Nephron (organoid): ENCODE measurements at regions not wholly inside any gene's neighbourhood (a gene's known extent, or its start where the extent isn't known, plus 50 kb on each side); places are given as distances from the start of the nearest gene placed in this dataset.

Experiments used
- H3K27ac Mint-ChIP-seq, 3 experiments: 2 replicates each; pipeline ENCODE4 v1.8.0; 2020; ENCODE audit warnings: mixed read lengths in 3 of 3, mild to moderate bottlenecking in 2 of 3, moderate library complexity in 1 of 3
- H3K27me3 Mint-ChIP-seq: 2 replicates; pipeline ENCODE4 v1.8.0; 2021; ENCODE audit warnings: low read depth, mild to moderate bottlenecking, moderate library complexity, mixed read lengths
- H3K36me3 Mint-ChIP-seq: 2 replicates; pipeline ENCODE4 v1.8.0; 2020; ENCODE audit warnings: low read depth, mixed read lengths
- H3K4me1 Mint-ChIP-seq: 2 replicates; pipeline ENCODE4 v1.8.0; 2020; ENCODE audit warnings: mixed read lengths
- H3K4me3 Mint-ChIP-seq, 3 experiments: 2 replicates each; pipeline ENCODE4 v1.8.0; 2020; ENCODE audit warnings: mild to moderate bottlenecking in 3 of 3, mixed read lengths in 3 of 3, moderate library complexity in 2 of 3
- H3K9me3 Mint-ChIP-seq: 2 replicates; pipeline ENCODE4 v1.8.0; 2020; ENCODE audit warnings: mixed read lengths
- CTCF ChIP-seq, 3 experiments: fragments of 200-600 bp; sonication (generic); IDR thresholded peaks; one replicate each; pipeline ENCODE4 v1.5.0; 2021; ENCODE audit warnings: antibody characterized with exemption in 3 of 3; ENCODE audit not compliant: unreplicated experiment in 3 of 3

GRCh38 chr14:88929656-88930436, 105.4 kb downstream of the TTC8 start:
- TF ChIP-seq CTCF (IDR thresholded peaks at IDR 0.05; ENCODE audit: unreplicated experiment in 3 of 3), result no peak
- Mint-ChIP-seq H3K4me1 (peaks cover 29% of the 10 kb centered on the region), H3K9me3 (peaks cover 24% of the 10 kb centered on the region), H3K36me3 (no peaks in the 10 kb centered on the region), H3K27ac (no peak overlapping the region), H3K4me3 (no peak overlapping the region), H3K27me3 (no peaks in the 10 kb centered on the region)

- no peak for TF ChIP-seq CTCF (IDR thresholded peaks at IDR 0.05; ENCODE audit: unreplicated experiment in 3 of 3)
- Mint-ChIP-seq H3K27me3 (peaks cover 5% of the 10 kb centered on the region), H3K27ac (peak overlapping the region in 2 of 3 experiments; percentile 42 to 69), H3K4me1 (peaks cover 37% of the 10 kb centered on the region), H3K9me3 (peaks cover 16% of the 10 kb centered on the region), H3K4me3 (no peak overlapping the region), H3K36me3 (no peaks in the 10 kb centered on the region)
Observed at GRCh38 chr14:88931321-88932110, 107.1 kb downstream of the TTC8 start.

- TF ChIP-seq CTCF (IDR thresholded peaks at IDR 0.05; ENCODE audit: unreplicated experiment in 3 of 3), result no peak
- peaks cover 37% of the 10 kb centered on the region for H3K4me1 Mint-ChIP-seq
- H3K27me3 Mint-ChIP-seq, result peaks cover 5% of the 10 kb centered on the region
- H3K36me3 Mint-ChIP-seq, result no peaks in the 10 kb centered on the region
- peaks cover 11% of the 10 kb centered on the region for H3K9me3 Mint-ChIP-seq
- H3K27ac Mint-ChIP-seq, result peak overlapping the region; percentile 31 to 69 (median 38)
- H3K4me3 Mint-ChIP-seq, result no peak overlapping the region
Observed at GRCh38 chr14:88933191-88933590, 108.7 kb downstream of the TTC8 start.

GRCh38 chr14:88934351-88934806, 109.9 kb downstream of the TTC8 start:
- Mint-ChIP-seq H3K27ac (peak overlapping the region; percentile 31 to 87 (median 38)), H3K27me3 (peaks cover 5% of the 10 kb centered on the region), H3K4me1 (peaks cover 37% of the 10 kb centered on the region), H3K9me3 (peaks cover 7% of the 10 kb centered on the region), H3K36me3 (no peaks in the 10 kb centered on the region), H3K4me3 (peak overlapping the region in 1 of 3 experiments; percentile 31)
- no peak for TF ChIP-seq CTCF (IDR thresholded peaks at IDR 0.05; ENCODE audit: unreplicated experiment in 3 of 3)

GRCh38 chr14:88935083-88935482, 110.6 kb downstream of the TTC8 start:
- H3K27ac Mint-ChIP-seq, result peak overlapping the region; percentile 31 to 87 (median 38)
- H3K4me3 Mint-ChIP-seq, result no peak overlapping the region
- no peaks in the 10 kb centered on the region for H3K36me3 Mint-ChIP-seq
- H3K27me3 Mint-ChIP-seq, result peaks cover 5% of the 10 kb centered on the region
- H3K9me3 Mint-ChIP-seq, result peaks cover 3% of the 10 kb centered on the region
- H3K4me1 Mint-ChIP-seq, result peaks cover 37% of the 10 kb centered on the region
- TF ChIP-seq CTCF (IDR thresholded peaks at IDR 0.05; ENCODE audit: unreplicated experiment in 3 of 3), result no peak
